ENCODE measurements at regions not wholly inside any gene's neighbourhood (a gene's known extent, or its start where the extent isn't known, plus 50 kb on each side); places are given as distances from the start of the nearest gene placed in this dataset.
"Not testable (repeated sequence)": the region's sequence is repeated elsewhere in the genome, so short reads cannot be mapped to it uniquely, and the experiment has no call there.

- DNase-seq (ENCODE audit: low read depth), result no peak
Observed at GRCh38 chr10:85333594-85333993, 1005.2 kb downstream of the CCSER2 start.

DNA sequence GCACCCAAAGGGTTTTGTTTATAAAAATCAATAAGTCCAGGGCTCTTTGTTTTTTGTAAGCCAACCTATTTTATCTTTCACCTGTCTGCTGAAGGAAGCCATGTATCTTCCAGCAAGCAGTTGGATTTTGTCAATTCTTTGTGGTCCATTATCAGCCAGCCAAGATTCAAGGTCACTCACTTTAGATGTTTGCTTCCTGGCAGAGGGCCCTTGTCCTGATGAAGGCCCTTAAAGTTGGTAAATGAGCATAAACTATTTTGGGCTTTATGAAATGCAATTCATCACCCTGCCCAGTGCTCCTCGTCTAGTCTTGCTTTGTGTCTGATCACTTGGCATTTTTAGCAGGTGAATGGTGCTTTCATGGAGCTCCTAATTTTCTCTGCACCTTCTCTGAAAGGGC is 1004.2 kb downstream of the GRID1 start:
- no peak for DNase-seq (ENCODE audit: low read depth)

- DNase-seq (ENCODE audit: low read depth), result no peak
Observed at GRCh38 chr10:85377029-85377806, 989.4 kb downstream of the GRID1 start.

GRCh38 chr10:85379338-85379737 is 987.3 kb downstream of the GRID1 start:
- no peak for DNase-seq (ENCODE audit: low read depth)

- DNase-seq (ENCODE audit: low read depth), result no peak
Observed at GRCh38 chr10:85400981-85401695, 965.5 kb downstream of the GRID1 start.

DNA sequence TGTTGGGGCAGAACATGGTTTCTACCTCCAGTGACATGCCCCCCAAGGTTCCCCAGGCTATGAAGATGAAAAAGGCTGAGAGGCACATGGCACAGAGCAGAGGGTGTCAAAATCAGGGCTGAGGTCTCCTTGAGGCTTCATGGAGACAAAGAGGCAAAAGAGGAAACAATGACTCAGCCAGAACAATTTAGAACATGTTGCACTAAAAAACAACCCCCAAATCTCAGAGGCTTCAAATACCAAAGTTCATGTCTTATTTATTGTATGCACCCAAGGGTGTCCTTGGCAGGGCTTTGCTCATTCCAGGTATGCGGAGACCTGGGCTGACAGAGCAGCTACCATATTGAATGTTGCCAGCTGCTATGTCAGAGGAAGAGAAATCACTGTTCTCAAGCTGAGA is 964.1 kb downstream of the GRID1 start:
- no peak for DNase-seq (ENCODE audit: low read depth)

- no peak for DNase-seq (ENCODE audit: low read depth)
Observed at GRCh38 chr10:85407088-85407487, 959.5 kb downstream of the GRID1 start.

GRCh38 chr10:85408388-85408787 is 958.2 kb downstream of the GRID1 start:
- no peak for DNase-seq (ENCODE audit: low read depth)

DNA sequence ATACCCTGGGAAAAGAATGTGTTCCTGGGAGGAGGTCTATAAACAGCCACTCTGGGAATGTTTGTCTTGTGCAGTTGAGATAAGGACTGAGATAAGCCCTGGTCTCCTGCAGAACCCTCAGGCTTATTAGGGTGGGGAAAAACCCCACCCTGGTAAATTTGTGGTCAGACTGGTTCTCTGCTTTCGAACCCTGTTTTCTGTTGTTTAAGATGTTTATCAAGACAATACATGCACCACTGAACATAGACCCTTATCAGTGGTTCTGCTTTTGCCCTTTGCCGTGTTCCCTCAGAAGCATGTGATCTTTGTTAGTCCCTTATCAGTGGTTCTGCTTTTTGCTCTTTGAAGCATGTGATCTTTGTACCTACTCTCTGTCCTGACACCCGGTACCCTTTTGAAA is 956.0 kb downstream of the GRID1 start:
- not testable (repeated sequence) for DNase-seq (ENCODE audit: low read depth)

- no peak for DNase-seq (ENCODE audit: low read depth)
Observed at GRCh38 chr10:85413570-85413969, 953.0 kb downstream of the GRID1 start.

GRCh38 chr10:85420501-85421191 is 945.9 kb downstream of the GRID1 start:
- no peak for DNase-seq (ENCODE audit: low read depth)

DNA sequence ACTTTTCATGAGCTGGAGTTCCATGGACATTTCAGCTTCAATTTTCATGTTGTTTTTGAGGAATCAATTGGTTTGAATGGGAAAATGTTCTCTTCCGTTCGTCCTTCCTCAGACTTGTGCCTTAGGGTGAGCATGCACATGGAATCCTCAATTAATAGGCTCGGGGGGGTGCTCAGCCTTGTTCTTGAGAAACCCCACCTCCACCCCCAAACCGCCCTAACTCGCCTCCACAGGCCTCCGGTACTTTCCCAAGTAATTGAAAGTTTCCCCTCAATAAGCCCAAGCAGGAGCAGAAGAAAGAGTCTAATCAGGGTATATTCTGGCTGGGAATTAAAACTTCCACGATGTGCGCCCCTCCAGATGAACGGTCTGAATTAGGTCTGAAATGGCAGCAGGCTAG is 945.2 kb downstream of the GRID1 start:
- no peak for DNase-seq (ENCODE audit: low read depth)

GRCh38 chr10:85429126-85429525 is 937.5 kb downstream of the GRID1 start:
- DNase-seq (ENCODE audit: low read depth), result no peak

GRCh38 chr10:85430991-85431390 is 935.6 kb downstream of the GRID1 start:
- no peak for DNase-seq (ENCODE audit: low read depth)

DNA sequence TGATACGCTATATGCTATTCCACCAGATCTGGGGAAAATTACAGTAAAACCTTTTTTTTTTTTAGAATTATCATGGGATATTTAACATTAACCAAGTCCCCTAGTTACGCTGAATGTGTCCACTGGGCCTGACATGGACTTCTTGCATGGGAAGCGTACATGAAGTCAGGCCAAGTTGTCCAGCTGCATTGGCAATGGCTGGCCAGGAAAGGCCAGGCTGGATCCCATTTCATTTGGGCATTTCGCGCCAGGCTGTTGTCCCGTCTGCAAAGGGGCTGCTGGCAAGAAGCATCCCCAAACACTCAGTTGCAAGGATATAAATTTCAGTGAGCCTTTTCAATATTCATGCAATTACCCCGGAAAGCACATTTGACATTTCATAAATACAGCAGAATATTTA is 933.3 kb downstream of the GRID1 start:
- no peak for DNase-seq (ENCODE audit: low read depth)

DNA sequence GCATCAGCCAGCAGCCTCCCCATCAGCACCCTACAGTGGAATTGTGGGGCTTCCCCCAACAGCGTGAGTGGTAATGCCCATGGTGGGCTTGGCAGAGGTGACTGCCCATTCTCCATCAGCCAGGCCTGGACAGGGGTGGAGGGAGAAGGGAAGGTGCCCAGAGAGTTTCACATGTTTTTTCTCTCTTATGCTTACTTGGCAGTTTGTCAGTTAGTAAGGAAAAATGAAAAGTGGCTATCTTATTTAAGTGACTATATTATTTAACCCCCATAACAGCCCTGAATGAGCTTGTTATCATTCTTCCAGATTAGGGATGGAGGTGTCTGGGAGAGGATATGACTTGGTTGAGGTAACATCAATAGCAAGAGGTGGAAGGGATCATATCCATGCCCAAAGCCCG is 921.7 kb downstream of the GRID1 start:
- no peak for DNase-seq (ENCODE audit: low read depth)

DNA sequence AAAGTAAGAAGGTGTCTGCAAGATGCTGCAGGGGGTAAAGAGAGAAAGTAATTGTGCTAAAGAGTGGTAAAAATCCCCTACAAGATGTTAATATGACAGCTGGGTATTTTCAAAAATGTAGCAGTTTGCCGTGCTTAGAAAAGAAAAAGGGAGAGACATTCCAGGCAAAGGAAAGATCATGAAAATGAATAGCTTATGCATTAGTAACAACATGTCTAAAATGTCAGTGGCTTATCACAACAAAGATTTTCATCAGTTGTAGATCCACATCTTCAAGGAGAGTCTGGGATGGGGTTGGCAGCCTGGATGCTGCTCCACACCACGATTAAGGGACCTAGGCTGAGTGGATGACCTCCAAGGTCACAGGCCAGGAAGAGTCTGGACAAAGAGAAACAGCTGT is 920.9 kb downstream of the GRID1 start:
- DNase-seq (ENCODE audit: low read depth), result no peak

DNA sequence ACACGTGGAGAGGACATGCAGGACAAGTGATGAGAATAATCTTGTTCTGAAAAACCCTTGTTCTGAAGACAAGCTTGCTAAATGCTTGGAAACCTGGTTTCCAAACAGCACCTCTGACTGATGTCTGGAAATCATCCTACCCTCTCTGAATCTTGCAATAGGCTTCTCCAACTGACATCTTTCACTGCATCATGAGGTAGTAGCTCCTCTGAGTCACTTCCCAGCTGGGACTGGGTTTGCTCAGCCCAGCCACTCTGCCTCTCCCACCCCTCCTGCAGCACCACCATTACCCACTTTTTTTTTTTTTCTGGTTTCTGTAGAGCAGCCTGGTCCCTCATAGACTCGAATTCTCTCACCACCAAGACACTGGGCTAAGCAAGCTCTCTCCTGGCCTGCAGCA is 919.8 kb downstream of the GRID1 start:
- DNase-seq (ENCODE audit: low read depth), result no peak

- DNase-seq (ENCODE audit: low read depth), result no peak
Observed at GRCh38 chr10:85447690-85448089, 918.9 kb downstream of the GRID1 start.

DNA sequence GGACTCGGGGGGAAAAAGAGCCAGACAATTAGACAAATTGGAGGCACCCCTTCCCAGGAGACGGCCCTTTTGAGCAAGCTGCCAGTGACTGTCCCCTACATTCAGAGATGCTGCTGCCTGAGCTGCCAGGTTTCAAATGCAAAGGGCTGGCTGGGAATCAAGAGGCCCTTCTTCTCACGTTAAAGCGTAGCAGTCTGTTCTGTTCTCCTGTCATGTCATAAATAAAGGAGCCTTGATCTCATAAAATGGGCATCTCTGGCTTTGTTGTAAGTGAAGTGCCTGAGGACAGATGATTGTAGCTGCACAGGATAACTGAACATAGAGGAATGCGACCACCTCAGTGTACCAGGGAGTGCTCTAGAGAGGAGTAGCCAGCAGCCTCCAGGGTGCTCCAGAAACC is 917.9 kb downstream of the GRID1 start:
- no peak for DNase-seq (ENCODE audit: low read depth)

GRCh38 chr10:85454386-85454785 is 912.2 kb downstream of the GRID1 start:
- DNase-seq (ENCODE audit: low read depth), result no peak

DNA sequence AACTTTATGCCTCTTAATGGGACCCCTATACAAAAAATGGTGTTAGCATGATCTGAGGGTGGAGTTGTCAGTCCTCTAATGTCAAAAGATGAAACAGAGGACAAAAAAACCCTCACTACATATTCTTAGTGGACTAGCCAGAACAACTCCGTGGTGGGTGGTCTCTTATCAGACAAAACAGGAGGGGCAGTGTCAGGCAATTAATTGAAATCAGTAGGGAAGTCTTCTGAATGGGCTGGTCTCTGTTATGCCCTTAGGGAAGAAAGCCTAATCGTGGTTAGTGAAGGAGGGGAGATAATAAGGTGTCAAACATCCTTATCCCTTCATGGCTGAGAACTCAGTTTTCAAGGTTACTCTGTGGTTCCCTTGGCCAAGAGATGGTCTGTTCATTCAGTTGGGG is 909.4 kb downstream of the GRID1 start:
- DNase-seq (ENCODE audit: low read depth), result no peak

- no peak for DNase-seq (ENCODE audit: low read depth)
Observed at GRCh38 chr10:85458324-85458723, 908.3 kb downstream of the GRID1 start.

All from iris pigment epithelial cell (primary cell).